ENCODE measurements at regions not wholly inside any gene's neighbourhood (a gene's known extent, or its start where the extent isn't known, plus 50 kb on each side); places are given as distances from the start of the nearest gene placed in this dataset.
A peak's percentile ranks its signal among the peaks of the same experiment; 100 is the strongest.

- Histone ChIP-seq H3K4me3 (ENCODE audit: low read depth, low read length) (no peak overlapping the region), H2AFZ (ENCODE audit: low read length, unreplicated experiment) (no peak overlapping the region), H3K27me3 (ENCODE audit: insufficient read depth, low read length) (no peaks in the 10 kb centered on the region), H3K79me2 (ENCODE audit: control insufficient read depth, insufficient read depth, low read length, unreplicated experiment) (no peaks in the 10 kb centered on the region), H3K27ac (ENCODE audit: low read depth, low read length) (no peak overlapping the region), H3K4me1 (ENCODE audit: control insufficient read depth, insufficient read depth, low read length, unreplicated experiment) (peaks cover 16% of the 10 kb centered on the region), H3K36me3 (ENCODE audit: insufficient read depth, low read length) (no peaks in the 10 kb centered on the region)
These were observed 73.6 kb upstream of the SMIM36 start for GRCh38 chr17:55584861-55585260.

DNA sequence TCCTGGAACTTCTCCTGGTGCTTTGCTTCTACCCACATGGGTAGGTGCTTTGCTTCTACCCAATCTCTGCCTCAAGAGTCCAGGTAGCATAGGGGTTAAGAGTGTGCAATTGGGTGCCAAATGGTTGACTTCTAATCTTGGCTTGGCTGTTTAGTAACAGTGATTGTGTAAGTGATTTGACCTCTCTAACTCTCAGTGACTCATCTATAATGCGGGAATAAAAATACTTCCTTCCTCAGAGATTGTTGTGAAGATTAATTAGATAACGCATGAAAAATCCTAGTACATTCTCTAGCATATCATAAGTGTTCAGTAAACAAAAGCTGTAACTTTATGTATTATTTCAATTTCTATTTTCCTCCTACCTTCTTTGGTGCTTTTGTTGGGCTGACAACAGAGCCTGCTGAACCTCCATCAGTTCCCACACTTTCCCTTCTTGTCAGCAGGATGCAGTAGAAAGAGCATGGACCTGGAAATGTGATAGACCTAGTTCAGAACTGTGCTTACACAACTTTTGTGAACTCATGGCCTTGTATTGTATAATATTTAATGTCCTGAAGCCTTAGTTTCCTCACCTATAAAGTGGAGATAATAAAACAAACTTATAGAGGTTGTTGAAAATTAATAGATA lies 72.9 kb upstream of the SMIM36 start:
- Histone ChIP-seq H3K4me1 (ENCODE audit: control insufficient read depth, insufficient read depth, low read length, unreplicated experiment) (peaks cover 16% of the 10 kb centered on the region), H3K36me3 (ENCODE audit: insufficient read depth, low read length) (no peaks in the 10 kb centered on the region), H3K27me3 (ENCODE audit: insufficient read depth, low read length) (no peaks in the 10 kb centered on the region), H2AFZ (ENCODE audit: low read length, unreplicated experiment) (no peak overlapping the region), H3K27ac (ENCODE audit: low read depth, low read length) (no peak overlapping the region), H3K79me2 (ENCODE audit: control insufficient read depth, insufficient read depth, low read length, unreplicated experiment) (no peaks in the 10 kb centered on the region), H3K4me3 (ENCODE audit: low read depth, low read length) (no peak overlapping the region)

DNA sequence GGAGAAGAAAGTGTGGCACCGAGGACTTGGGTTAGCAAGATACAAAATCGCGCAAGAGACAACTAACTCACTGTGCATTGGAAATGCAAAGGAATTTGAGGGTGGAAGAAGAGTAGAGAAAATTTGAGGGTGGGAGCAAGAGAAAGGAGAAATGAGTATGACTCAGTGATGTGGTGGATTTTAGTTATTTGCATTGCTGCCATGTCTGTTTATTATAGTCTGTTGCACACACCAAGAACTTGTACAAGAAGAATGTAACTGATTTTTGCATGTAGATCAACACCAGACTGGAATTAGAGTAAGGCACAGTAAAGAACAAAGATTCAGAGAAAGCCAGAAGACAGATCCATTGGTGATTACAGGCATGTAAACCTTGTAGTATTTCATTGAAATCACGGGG lies 71.6 kb upstream of the SMIM36 start:
- H3K4me1 ChIP-seq (ENCODE audit: control insufficient read depth, insufficient read depth, low read length, unreplicated experiment) = peaks cover 16% of the 10 kb centered on the region

DNA sequence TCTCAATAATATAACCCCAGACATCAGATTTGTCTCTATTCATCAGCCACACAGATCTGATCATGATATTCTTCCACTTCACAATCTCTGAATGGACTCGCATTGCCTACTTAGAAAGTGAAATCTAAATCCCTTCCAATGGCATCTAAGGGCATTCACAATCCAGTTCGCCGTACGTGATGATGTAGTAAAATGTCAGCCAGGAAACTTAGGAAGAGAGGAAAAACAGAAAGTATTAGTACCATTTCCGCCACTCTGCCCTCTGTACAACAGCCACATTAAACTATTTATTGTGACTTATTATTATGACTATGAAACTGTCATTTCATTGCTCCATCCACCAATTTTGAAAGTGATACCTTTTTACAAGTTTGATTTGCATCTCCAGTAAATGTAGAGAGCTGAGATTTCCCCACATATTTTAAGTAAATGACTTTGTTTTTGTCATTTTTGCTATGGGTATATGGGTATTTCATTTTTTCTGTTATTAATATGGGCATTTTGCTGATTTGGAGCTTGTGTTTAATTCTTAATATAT lies 69.4 kb upstream of the SMIM36 start:
- no peaks in the 10 kb centered on the region for H3K79me2 ChIP-seq (ENCODE audit: control insufficient read depth, insufficient read depth, low read length, unreplicated experiment)
- no peaks in the 10 kb centered on the region for H3K36me3 ChIP-seq (ENCODE audit: insufficient read depth, low read length)
- no peaks in the 10 kb centered on the region for H3K27me3 ChIP-seq (ENCODE audit: insufficient read depth, low read length)
- H3K27ac ChIP-seq (ENCODE audit: low read depth, low read length) = no peak overlapping the region
- peaks cover 37% of the 10 kb centered on the region for H3K4me1 ChIP-seq (ENCODE audit: control insufficient read depth, insufficient read depth, low read length, unreplicated experiment)
- H2AFZ ChIP-seq (ENCODE audit: low read length, unreplicated experiment) = no peak overlapping the region
- no peak overlapping the region for H3K4me3 ChIP-seq (ENCODE audit: low read depth, low read length)

More for the DNA sequence above, 71.6 kb upstream of the SMIM36 start:
- Histone ChIP-seq H3K79me2 (ENCODE audit: control insufficient read depth, insufficient read depth, low read length, unreplicated experiment) (no peaks in the 10 kb centered on the region), H2AFZ (ENCODE audit: low read length, unreplicated experiment) (no peak overlapping the region), H3K36me3 (ENCODE audit: insufficient read depth, low read length) (no peaks in the 10 kb centered on the region), H3K27ac (ENCODE audit: low read depth, low read length) (no peak overlapping the region), H3K27me3 (ENCODE audit: insufficient read depth, low read length) (no peaks in the 10 kb centered on the region), H3K4me3 (ENCODE audit: low read depth, low read length) (no peak overlapping the region)

DNA sequence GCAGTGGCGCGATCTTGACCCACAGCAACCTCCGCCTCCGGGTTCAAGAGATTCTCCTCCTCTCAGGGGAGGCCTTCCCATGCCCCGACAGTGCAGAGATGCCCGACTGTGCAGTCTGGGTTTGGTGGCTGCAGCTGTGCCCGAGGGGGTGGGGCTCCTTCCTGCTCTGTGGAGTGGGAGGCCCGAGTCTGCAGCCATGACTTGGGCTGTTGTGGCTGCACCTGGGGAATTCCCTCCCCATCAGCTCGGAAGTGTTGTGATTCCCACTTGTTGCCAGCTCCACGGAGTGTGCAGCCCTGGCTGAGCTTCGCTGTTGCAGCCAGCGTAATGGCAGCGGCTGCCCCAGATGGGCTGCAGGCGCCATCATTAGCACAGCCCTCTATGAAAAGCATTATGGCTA lies 66.4 kb upstream of the SMIM36 start:
- Histone ChIP-seq H3K4me3 (ENCODE audit: low read depth, low read length) (peak overlapping the region; percentile 81), H3K79me2 (ENCODE audit: control insufficient read depth, insufficient read depth, low read length, unreplicated experiment) (no peaks in the 10 kb centered on the region), H3K36me3 (ENCODE audit: insufficient read depth, low read length) (no peaks in the 10 kb centered on the region), H2AFZ (ENCODE audit: low read length, unreplicated experiment) (peak overlapping the region; percentile 97), H3K27ac (ENCODE audit: low read depth, low read length) (peak overlapping the region; percentile 86), H3K4me1 (ENCODE audit: control insufficient read depth, insufficient read depth, low read length, unreplicated experiment) (peaks cover 25% of the 10 kb centered on the region), H3K27me3 (ENCODE audit: insufficient read depth, low read length) (no peaks in the 10 kb centered on the region)

DNA sequence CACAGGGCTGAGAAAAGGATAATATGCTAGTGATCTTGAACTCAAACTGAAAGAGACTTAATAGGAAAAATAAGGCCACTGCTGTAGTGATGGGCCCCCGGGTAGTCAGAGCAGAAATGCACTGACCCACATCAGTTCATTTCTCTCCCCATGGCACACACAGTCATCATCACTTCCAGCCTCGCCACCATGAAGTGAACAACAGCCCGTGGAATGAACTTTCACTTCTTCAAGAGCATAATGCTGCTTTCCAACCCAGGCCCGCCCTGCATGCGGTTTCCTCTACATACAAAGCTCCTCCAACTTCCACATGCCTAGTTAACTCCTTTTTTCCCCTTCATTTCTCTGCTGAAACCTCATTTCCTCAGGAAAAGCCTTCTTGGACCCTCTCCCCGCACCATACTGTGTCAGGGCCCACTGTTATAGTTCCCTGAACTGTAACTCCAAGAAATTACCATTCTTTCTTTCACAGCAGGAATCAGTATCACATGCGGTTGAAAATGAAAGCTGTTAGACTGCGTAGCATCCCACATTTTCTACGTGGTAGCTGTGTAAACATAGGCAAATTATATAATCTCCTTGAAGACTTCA lies 65.8 kb upstream of the SMIM36 start:
- no peaks in the 10 kb centered on the region for H3K27me3 ChIP-seq (ENCODE audit: insufficient read depth, low read length)
- no peaks in the 10 kb centered on the region for H3K79me2 ChIP-seq (ENCODE audit: control insufficient read depth, insufficient read depth, low read length, unreplicated experiment)
- H3K4me3 ChIP-seq (ENCODE audit: low read depth, low read length) = peak overlapping the region; percentile 81
- H3K4me1 ChIP-seq (ENCODE audit: control insufficient read depth, insufficient read depth, low read length, unreplicated experiment) = peaks cover 22% of the 10 kb centered on the region
- H3K27ac ChIP-seq (ENCODE audit: low read depth, low read length) = peak overlapping the region; percentile 86
- H3K36me3 ChIP-seq (ENCODE audit: insufficient read depth, low read length) = no peaks in the 10 kb centered on the region
- H2AFZ ChIP-seq (ENCODE audit: low read length, unreplicated experiment) = peak overlapping the region; percentile 97

- H3K36me3 ChIP-seq (ENCODE audit: insufficient read depth, low read length) = no peaks in the 10 kb centered on the region
- peak overlapping the region; percentile 97 for H2AFZ ChIP-seq (ENCODE audit: low read length, unreplicated experiment)
- H3K4me1 ChIP-seq (ENCODE audit: control insufficient read depth, insufficient read depth, low read length, unreplicated experiment) = peaks cover 22% of the 10 kb centered on the region
- no peaks in the 10 kb centered on the region for H3K27me3 ChIP-seq (ENCODE audit: insufficient read depth, low read length)
- peak overlapping the region; percentile 86 for H3K27ac ChIP-seq (ENCODE audit: low read depth, low read length)
- no peaks in the 10 kb centered on the region for H3K79me2 ChIP-seq (ENCODE audit: control insufficient read depth, insufficient read depth, low read length, unreplicated experiment)
- peak overlapping the region; percentile 81 for H3K4me3 ChIP-seq (ENCODE audit: low read depth, low read length)
These were observed 65.2 kb upstream of the SMIM36 start for GRCh38 chr17:55576237-55576995.

DNA sequence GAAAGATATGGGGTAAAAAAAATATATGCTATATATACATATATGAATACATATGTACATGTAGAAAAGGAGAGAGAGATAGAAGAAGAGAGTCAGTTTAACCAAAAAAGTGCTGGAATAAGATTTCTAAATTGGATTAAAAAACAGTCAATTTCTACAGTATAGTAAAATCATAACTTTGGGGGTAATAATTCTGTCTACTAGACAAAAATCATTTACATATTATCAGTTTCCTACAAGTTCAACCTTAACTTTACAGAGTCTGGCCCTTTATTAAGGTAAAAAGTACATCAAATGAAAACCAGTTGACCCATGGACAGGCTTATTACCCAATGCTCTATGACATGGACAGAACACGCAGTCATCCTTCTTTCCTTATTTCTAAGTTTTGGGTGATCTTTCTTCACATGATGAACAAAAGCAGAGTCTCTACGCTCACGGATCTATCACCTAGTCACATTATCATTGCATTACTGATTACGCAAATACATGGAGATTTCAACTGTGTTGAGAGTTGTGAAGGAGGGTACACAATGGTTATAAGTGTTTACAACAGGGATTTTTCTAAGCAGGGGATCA lies 63.9 kb upstream of the SMIM36 start:
- no peaks in the 10 kb centered on the region for H3K27me3 ChIP-seq (ENCODE audit: insufficient read depth, low read length)
- H3K79me2 ChIP-seq (ENCODE audit: control insufficient read depth, insufficient read depth, low read length, unreplicated experiment) = no peaks in the 10 kb centered on the region
- H3K27ac ChIP-seq (ENCODE audit: low read depth, low read length) = peak overlapping the region; percentile 54; the same call in 1 of the 2 replicates
- no peaks in the 10 kb centered on the region for H3K36me3 ChIP-seq (ENCODE audit: insufficient read depth, low read length)
- H3K4me1 ChIP-seq (ENCODE audit: control insufficient read depth, insufficient read depth, low read length, unreplicated experiment) = peaks cover 22% of the 10 kb centered on the region
- H3K4me3 ChIP-seq (ENCODE audit: low read depth, low read length) = 0 out of 2 replicates have a peak overlapping the region, but pooled peaks have one; percentile 14
- peak overlapping the region; percentile 90 for H2AFZ ChIP-seq (ENCODE audit: low read length, unreplicated experiment)

DNA sequence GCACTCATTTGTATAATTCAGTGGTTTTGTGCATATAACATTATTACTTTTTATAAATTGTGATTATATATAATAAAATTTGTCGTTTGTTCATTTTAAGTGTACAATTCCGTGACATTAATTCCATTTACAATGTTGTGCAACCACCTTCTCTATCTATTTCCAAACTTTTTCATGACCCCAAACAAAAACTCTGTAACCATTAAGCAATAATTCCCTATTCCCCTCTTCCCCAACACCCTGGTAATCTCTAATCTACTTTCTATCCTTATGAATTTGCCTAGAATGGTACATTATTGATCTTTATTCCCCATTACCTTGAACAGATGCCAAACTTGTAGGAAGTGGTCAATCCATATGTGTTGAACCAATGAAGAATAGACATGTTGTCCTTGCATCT lies 61.3 kb upstream of the SMIM36 start:
- Histone ChIP-seq H3K4me1 (ENCODE audit: control insufficient read depth, insufficient read depth, low read length, unreplicated experiment) (peaks cover 19% of the 10 kb centered on the region), H3K36me3 (ENCODE audit: insufficient read depth, low read length) (no peaks in the 10 kb centered on the region), H3K79me2 (ENCODE audit: control insufficient read depth, insufficient read depth, low read length, unreplicated experiment) (no peaks in the 10 kb centered on the region), H2AFZ (ENCODE audit: low read length, unreplicated experiment) (no peak overlapping the region), H3K27me3 (ENCODE audit: insufficient read depth, low read length) (no peaks in the 10 kb centered on the region), H3K27ac (ENCODE audit: low read depth, low read length) (no peak overlapping the region), H3K4me3 (ENCODE audit: low read depth, low read length) (no peak overlapping the region)

- Histone ChIP-seq H3K27me3 (ENCODE audit: insufficient read depth, low read length) (no peaks in the 10 kb centered on the region), H3K4me3 (ENCODE audit: low read depth, low read length) (no peak overlapping the region), H3K4me1 (ENCODE audit: control insufficient read depth, insufficient read depth, low read length, unreplicated experiment) (peaks cover 15% of the 10 kb centered on the region), H3K36me3 (ENCODE audit: insufficient read depth, low read length) (no peaks in the 10 kb centered on the region), H3K27ac (ENCODE audit: low read depth, low read length) (no peak overlapping the region), H3K79me2 (ENCODE audit: control insufficient read depth, insufficient read depth, low read length, unreplicated experiment) (no peaks in the 10 kb centered on the region), H2AFZ (ENCODE audit: low read length, unreplicated experiment) (no peak overlapping the region)
These were observed 60.9 kb upstream of the SMIM36 start for GRCh38 chr17:55572139-55572538.

Data from ACC112 (cell line).